DMS53 treated with DMSO at 0.1 percent for 48 hours (cell line): ENCODE measurements at regions not wholly inside any gene's neighbourhood (a gene's known extent, or its start where the extent isn't known, plus 50 kb on each side); places are given as distances from the start of the nearest gene placed in this dataset.
"Not testable (repeated sequence)": the region's sequence is repeated elsewhere in the genome, so short reads cannot be mapped to it uniquely, and the experiment has no call there.

Experiments
- DNase-seq: peaks from one replicate; lab custom pipeline; 2025; ENCODE audit not compliant: unreplicated experiment; lab: John Stamatoyannopoulos, UW

- DNase-seq: no peak
Measured at GRCh38 chr1:121443001-121443540, 258.3 kb downstream of the SRGAP2C start.

- no peak for DNase-seq
Measured at GRCh38 chr1:121444096-121444495, 259.3 kb downstream of the SRGAP2C start.

- no peak for DNase-seq
Measured at GRCh38 chr1:121445679-121446078, 260.9 kb downstream of the SRGAP2C start.

GRCh38 chr1:121447280-121447923 lies 262.6 kb downstream of the SRGAP2C start:
- not testable (repeated sequence) for DNase-seq

- DNase-seq: not testable (repeated sequence)
Measured at GRCh38 chr1:121448064-121448463, 263.3 kb downstream of the SRGAP2C start.

GRCh38 chr1:121448851-121449250 lies 264.1 kb downstream of the SRGAP2C start:
- no peak for DNase-seq

- no peak for DNase-seq
Measured at GRCh38 chr1:121452484-121452883, 267.7 kb downstream of the SRGAP2C start.

- no peak for DNase-seq
Measured at GRCh38 chr1:121458291-121459048, 273.7 kb downstream of the SRGAP2C start.

- DNase-seq: no peak
Measured at GRCh38 chr1:121459235-121459634, 274.5 kb downstream of the SRGAP2C start.

- DNase-seq: not testable (repeated sequence)
Measured at GRCh38 chr1:121469395-121469794, 284.6 kb downstream of the SRGAP2C start.

- not testable (repeated sequence) for DNase-seq
Measured at GRCh38 chr1:121470401-121470800, 285.6 kb downstream of the SRGAP2C start.

GRCh38 chr1:121471523-121471922 lies 286.7 kb downstream of the SRGAP2C start:
- no peak for DNase-seq

GRCh38 chr1:121472017-121472416 lies 287.2 kb downstream of the SRGAP2C start:
- DNase-seq: no peak

GRCh38 chr1:121483234-121483633 lies 298.5 kb downstream of the SRGAP2C start:
- no peak for DNase-seq

- no peak for DNase-seq
Measured at GRCh38 chr1:121483961-121484424, 299.2 kb downstream of the SRGAP2C start.

- not testable (repeated sequence) for DNase-seq
Measured at GRCh38 chr1:121494796-121495195, 310.0 kb downstream of the SRGAP2C start.

- not testable (repeated sequence) for DNase-seq
Measured at GRCh38 chr1:121511455-121511854, 326.7 kb downstream of the SRGAP2C start.

GRCh38 chr1:121511876-121512275 lies 327.1 kb downstream of the SRGAP2C start:
- not testable (repeated sequence) for DNase-seq

- DNase-seq: no peak
Measured at GRCh38 chr1:121515235-121515634, 330.5 kb downstream of the SRGAP2C start.

GRCh38 chr1:121516234-121516967 lies 331.6 kb downstream of the SRGAP2C start:
- DNase-seq: no peak

GRCh38 chr1:121517586-121518230 lies 332.9 kb downstream of the SRGAP2C start:
- no peak for DNase-seq
